ENCODE measurements at regions not wholly inside any gene's neighbourhood (a gene's known extent, or its start where the extent isn't known, plus 50 kb on each side); places are given as distances from the start of the nearest gene placed in this dataset.

- Histone ChIP-seq H3K9me3 (replicated peaks) (no peaks in the 10 kb centered on the region), H3K4me1 (no peaks in the 10 kb centered on the region), H3K27ac (replicated peaks) (no peak overlapping the region), H3K27me3 (ENCODE audit: low read depth) (no peaks in the 10 kb centered on the region), H3K4me3 (no peak overlapping the region), H3K36me3 (no peaks in the 10 kb centered on the region)
- DNase-seq = peak; percentile 69
- peak; percentile 92 for TF ChIP-seq CTCF (IDR thresholded peaks at IDR 0.05; ENCODE audit: borderline replicate concordance)
- intact Hi-C loops (cut with micrococcal nuclease) = loop anchor here (5.0 kb wide), 1 partner anchor 192 kb away; no protein-coding TSS in a partner anchor
These were observed 224.5 kb downstream of the B3GLCT start for GRCh38 chr13:31424130-31424729.

- intact Hi-C loops (cut with micrococcal nuclease) = loop anchor here (5.0 kb wide), 1 partner anchor 316 kb away; no protein-coding TSS in a partner anchor
- H3K27ac ChIP-seq (replicated peaks) = no peak overlapping the region
These were observed 226.6 kb downstream of the B3GLCT start for GRCh38 chr13:31426395-31426794.

GRCh38 chr13:31427151-31428100, 227.7 kb downstream of the B3GLCT start:
- no peak overlapping the region for H3K4me3 ChIP-seq
- intact Hi-C loops (cut with micrococcal nuclease) = loop anchor here (5.0 kb wide), 1 partner anchor 315 kb away; no protein-coding TSS in a partner anchor
- no peak overlapping the region for H3K27ac ChIP-seq (replicated peaks)
- no peak for TF ChIP-seq CTCF (IDR thresholded peaks at IDR 0.05; ENCODE audit: borderline replicate concordance)
- no peaks in the 10 kb centered on the region for H3K27me3 ChIP-seq (ENCODE audit: low read depth)
- no peaks in the 10 kb centered on the region for H3K4me1 ChIP-seq
- H3K36me3 ChIP-seq = no peaks in the 10 kb centered on the region
- no peaks in the 10 kb centered on the region for H3K9me3 ChIP-seq (replicated peaks)
- DNase-seq = no peak

More at GRCh38 chr13:31426395-31426794, 226.6 kb downstream of the B3GLCT start:
- Histone ChIP-seq H3K36me3 (no peaks in the 10 kb centered on the region), H3K4me1 (no peaks in the 10 kb centered on the region), H3K27me3 (ENCODE audit: low read depth) (no peaks in the 10 kb centered on the region), H3K4me3 (no peak overlapping the region), H3K9me3 (replicated peaks) (no peaks in the 10 kb centered on the region)
- TF ChIP-seq CTCF (IDR thresholded peaks at IDR 0.05; ENCODE audit: borderline replicate concordance) = no peak
- DNase-seq = no peak

- no peak overlapping the region for H3K27ac ChIP-seq (replicated peaks)
- peaks cover 25% of the 10 kb centered on the region for H3K27me3 ChIP-seq (ENCODE audit: low read depth)
- intact Hi-C loops (cut with micrococcal nuclease) = no loop called here
- no peaks in the 10 kb centered on the region for H3K9me3 ChIP-seq (replicated peaks)
- H3K36me3 ChIP-seq = no peaks in the 10 kb centered on the region
- TF ChIP-seq CTCF (IDR thresholded peaks at IDR 0.05; ENCODE audit: borderline replicate concordance) = peak; percentile 93
- peak; percentile 40 for DNase-seq
- H3K4me3 ChIP-seq = no peak overlapping the region
- no peaks in the 10 kb centered on the region for H3K4me1 ChIP-seq
These were observed 232.0 kb downstream of the B3GLCT start for GRCh38 chr13:31431722-31432137.

GRCh38 chr13:31433207-31433606, 233.4 kb downstream of the B3GLCT start:
- no peaks in the 10 kb centered on the region for H3K36me3 ChIP-seq
- intact Hi-C loops (cut with micrococcal nuclease) = no loop called here
- TF ChIP-seq CTCF (IDR thresholded peaks at IDR 0.05; ENCODE audit: borderline replicate concordance) = no peak
- H3K9me3 ChIP-seq (replicated peaks) = no peaks in the 10 kb centered on the region
- H3K27me3 ChIP-seq (ENCODE audit: low read depth) = peaks cover 39% of the 10 kb centered on the region
- H3K4me3 ChIP-seq = no peak overlapping the region
- no peak for DNase-seq
- no peaks in the 10 kb centered on the region for H3K4me1 ChIP-seq
- no peak overlapping the region for H3K27ac ChIP-seq (replicated peaks)

Measured in left ventricle myocardium inferior (tissue), 1 donor.